ENCODE measurements at regions not wholly inside any gene's neighbourhood (a gene's known extent, or its start where the extent isn't known, plus 50 kb on each side); places are given as distances from the start of the nearest gene placed in this dataset.
"Not testable (repeated sequence)": the region's sequence is repeated elsewhere in the genome, so short reads cannot be mapped to it uniquely, and the experiment has no call there.

- intact Hi-C loops (cut with DNase I), result no loop called here
- ATAC-seq, result no peak
- DNase-seq (ENCODE audit: missing footprints), result no peak
These were observed 513.2 kb upstream of the MIS18BP1 start for GRCh38 chr14:45766247-45766646.

GRCh38 chr14:45757655-45758054 is 504.7 kb upstream of the MIS18BP1 start:
- DNase-seq (ENCODE audit: missing footprints), result no peak
- no peak for ATAC-seq
- intact Hi-C loops (cut with DNase I), result no loop called here

GRCh38 chr14:45756412-45756811 is 503.4 kb upstream of the MIS18BP1 start:
- ATAC-seq; intact Hi-C loops (cut with DNase I); DNase-seq (ENCODE audit: missing footprints): not testable (repeated sequence)

GRCh38 chr14:45743884-45744283 is 490.9 kb upstream of the MIS18BP1 start:
- no peak for ATAC-seq
- DNase-seq (ENCODE audit: missing footprints), result no peak
- intact Hi-C loops (cut with DNase I), result no loop called here

- intact Hi-C loops (cut with DNase I), result no loop called here
- no peak for ATAC-seq
- no peak for DNase-seq (ENCODE audit: missing footprints)
These were observed 489.2 kb upstream of the MIS18BP1 start for GRCh38 chr14:45742187-45742586.

- DNase-seq (ENCODE audit: missing footprints) (no peak), ATAC-seq (no peak)
- intact Hi-C loops (cut with DNase I), result no loop called here
These were observed 475.6 kb upstream of the MIS18BP1 start for GRCh38 chr14:45728434-45729225.

- ATAC-seq, result no peak
- intact Hi-C loops (cut with DNase I), result no loop called here
- no peak for DNase-seq (ENCODE audit: missing footprints)
These were observed 474.1 kb upstream of the MIS18BP1 start for GRCh38 chr14:45727133-45727532.

- intact Hi-C loops (cut with DNase I), result no loop called here
- ATAC-seq (no peak), DNase-seq (ENCODE audit: missing footprints) (no peak)
These were observed 468.5 kb upstream of the MIS18BP1 start for GRCh38 chr14:45721472-45721871.

- DNase-seq (ENCODE audit: missing footprints), result no peak
- ATAC-seq, result no peak
- intact Hi-C loops (cut with DNase I), result no loop called here
These were observed 463.6 kb upstream of the MIS18BP1 start for GRCh38 chr14:45716572-45716971.

GRCh38 chr14:45715946-45716345 is 462.9 kb upstream of the MIS18BP1 start:
- intact Hi-C loops (cut with DNase I), result no loop called here
- no peak for DNase-seq (ENCODE audit: missing footprints)
- no peak for ATAC-seq

- ATAC-seq, result no peak
- intact Hi-C loops (cut with DNase I), result no loop called here
- no peak for DNase-seq (ENCODE audit: missing footprints)
These were observed 456.5 kb upstream of the MIS18BP1 start for GRCh38 chr14:45709541-45709940.

- DNase-seq (ENCODE audit: missing footprints), result no peak
- intact Hi-C loops (cut with DNase I), result no loop called here
- no peak for ATAC-seq
These were observed 453.0 kb upstream of the MIS18BP1 start for GRCh38 chr14:45705940-45706534.

- intact Hi-C loops (cut with DNase I), result no loop called here
- DNase-seq (ENCODE audit: missing footprints) (no peak), ATAC-seq (no peak)
These were observed 446.5 kb upstream of the MIS18BP1 start for GRCh38 chr14:45699471-45699870.

GRCh38 chr14:45698462-45699134 is 445.6 kb upstream of the MIS18BP1 start:
- intact Hi-C loops (cut with DNase I), result no loop called here
- ATAC-seq (no peak), DNase-seq (ENCODE audit: missing footprints) (no peak)

GRCh38 chr14:45686771-45687170 is 433.8 kb upstream of the MIS18BP1 start:
- DNase-seq (ENCODE audit: missing footprints) (no peak), ATAC-seq (no peak)
- intact Hi-C loops (cut with DNase I), result no loop called here

GRCh38 chr14:45680531-45680930 is 427.5 kb upstream of the MIS18BP1 start:
- DNase-seq (ENCODE audit: missing footprints) (no peak), ATAC-seq (no peak)
- intact Hi-C loops (cut with DNase I), result no loop called here

- ATAC-seq (no peak), DNase-seq (ENCODE audit: missing footprints) (no peak)
- intact Hi-C loops (cut with DNase I), result no loop called here
These were observed 426.9 kb upstream of the MIS18BP1 start for GRCh38 chr14:45679853-45680252.

- intact Hi-C loops (cut with DNase I), result no loop called here
- no peak for ATAC-seq
These were observed 425.2 kb upstream of the MIS18BP1 start for GRCh38 chr14:45678163-45678562.

GRCh38 chr14:45673420-45673819 is 420.4 kb upstream of the MIS18BP1 start:
- ATAC-seq, result no peak
- DNase-seq (ENCODE audit: missing footprints), result no peak
- intact Hi-C loops (cut with DNase I), result no loop called here

More at GRCh38 chr14:45678163-45678562, 425.2 kb upstream of the MIS18BP1 start:
- DNase-seq (ENCODE audit: missing footprints), result no peak

Data from Right ventricle myocardium inferior (tissue), 1 donor.